GM21515 (cell line): ENCODE measurements at regions not wholly inside any gene's neighbourhood (a gene's known extent, or its start where the extent isn't known, plus 50 kb on each side); places are given as distances from the start of the nearest gene placed in this dataset.
"Not testable (repeated sequence)": the region's sequence is repeated elsewhere in the genome, so short reads cannot be mapped to it uniquely, and the experiment has no call there.

Experiments
- ATAC-seq: cut with Tn5 transposase; IDR thresholded peaks from one replicate; pipeline ENCODE4 v1.9.1; 2021; ENCODE audit not compliant: unreplicated experiment

GRCh38 chr14:82872494-82872893, 1338.8 kb upstream of the SEL1L start:
- ATAC-seq, result no peak

DNA sequence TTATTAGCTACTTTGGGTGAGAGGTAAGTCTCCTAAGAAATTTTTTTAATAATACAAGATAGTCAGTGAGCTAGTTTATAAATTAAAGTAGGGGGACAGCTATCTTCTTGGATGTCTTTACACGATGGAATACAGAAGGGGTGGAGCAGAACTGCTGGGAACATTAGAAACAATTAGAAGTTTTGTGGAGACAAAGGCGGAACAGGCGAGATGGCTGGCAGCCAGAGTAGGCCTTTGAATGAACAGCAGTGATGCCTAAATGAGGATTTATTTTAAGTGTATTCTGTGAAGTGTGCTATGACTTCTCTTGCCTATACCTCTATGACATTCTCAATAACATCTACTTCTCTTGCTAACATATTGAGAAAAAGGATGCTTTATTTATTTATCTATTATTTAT, 1345.3 kb upstream of the SEL1L start:
- ATAC-seq, result no peak

DNA sequence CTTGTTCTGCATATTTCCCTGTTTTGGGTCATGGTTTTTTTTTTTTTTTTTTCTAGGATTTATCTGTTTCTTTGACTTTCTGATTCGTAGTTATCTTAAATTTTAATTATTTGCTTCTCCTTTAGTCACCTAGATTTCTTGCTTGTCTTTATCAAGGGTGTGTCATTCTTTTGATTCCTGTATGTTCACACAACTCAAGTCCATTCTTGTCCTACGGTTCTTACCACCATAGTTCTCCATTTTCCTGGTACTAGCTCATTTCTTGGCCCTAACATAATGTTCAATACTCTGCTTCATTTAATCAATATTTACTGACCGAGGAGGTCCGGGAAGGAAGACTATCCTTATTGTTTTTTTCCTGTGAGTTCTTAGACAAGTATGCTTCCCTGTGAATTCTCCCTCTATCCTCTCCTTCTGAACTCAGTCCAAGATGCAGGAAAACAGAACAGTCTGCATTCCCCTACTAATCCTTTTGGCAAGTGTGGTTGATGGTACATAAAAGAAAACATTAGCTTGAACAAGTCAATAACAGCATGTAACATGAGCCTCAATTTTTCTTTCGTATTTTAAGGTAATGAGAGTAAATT, 1346.4 kb upstream of the SEL1L start:
- ATAC-seq, result no peak

GRCh38 chr14:82886670-82887069, 1353.0 kb upstream of the SEL1L start:
- no peak for ATAC-seq

DNA sequence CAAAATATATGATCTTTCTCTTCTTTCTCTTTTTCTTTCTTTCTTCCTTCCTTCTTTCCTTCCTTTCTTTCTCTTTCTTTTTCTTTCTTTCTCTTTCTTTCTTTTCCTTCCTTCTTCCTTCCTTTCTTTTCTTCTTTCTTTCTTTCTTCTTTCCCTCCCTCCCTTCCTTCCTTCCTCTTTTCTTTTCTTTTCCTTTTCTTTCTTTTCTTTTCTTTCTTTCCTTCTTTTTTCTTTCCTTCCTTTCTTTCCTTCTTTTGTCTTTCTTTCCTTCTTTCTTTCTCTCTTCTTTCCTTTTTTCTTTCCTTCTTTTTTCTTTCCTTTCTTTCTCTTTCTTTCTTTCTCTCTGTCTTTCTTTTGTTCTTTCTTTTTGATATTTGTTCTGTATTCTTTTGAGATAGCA, 1356.0 kb upstream of the SEL1L start:
- no peak for ATAC-seq

- no peak for ATAC-seq
Observed at GRCh38 chr14:82896476-82896875, 1362.8 kb upstream of the SEL1L start.

DNA sequence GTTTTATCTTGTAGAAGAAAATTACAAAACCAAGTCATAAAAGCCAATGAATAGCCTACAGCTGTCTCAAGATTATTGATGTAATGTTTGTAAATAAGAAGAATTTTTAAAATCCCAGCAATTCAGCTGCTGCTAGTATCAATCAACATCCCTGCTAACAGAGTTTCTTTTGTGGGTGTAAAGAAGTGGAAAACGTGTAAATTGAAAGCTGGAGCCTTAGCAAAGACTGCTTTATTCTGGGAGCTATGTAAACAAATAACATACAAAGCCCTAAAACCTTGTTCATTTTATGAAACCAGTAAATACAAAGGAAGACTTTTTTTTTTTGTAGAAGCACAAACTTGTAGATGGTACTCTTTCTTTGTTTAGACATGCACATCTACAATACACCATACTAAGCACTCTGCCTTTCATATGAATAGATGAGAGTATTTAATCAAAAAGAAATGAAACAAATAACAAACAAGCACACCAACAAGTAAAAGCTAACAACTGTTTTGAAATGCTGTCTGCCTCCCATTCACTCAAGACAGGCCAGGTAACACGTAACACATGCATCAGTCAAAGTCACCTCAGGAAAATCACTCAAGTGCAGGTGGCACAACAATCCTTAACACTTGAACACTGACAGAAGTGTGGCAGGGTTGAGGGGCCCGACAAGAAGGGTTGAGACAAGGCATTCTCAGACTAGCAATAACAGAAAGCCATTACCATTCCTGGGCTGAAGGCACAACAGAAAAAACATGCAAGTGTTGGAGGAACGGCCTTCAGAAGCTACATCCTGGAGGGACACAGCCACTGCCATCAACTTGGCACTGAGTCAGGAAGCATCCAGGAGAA, 1364.0 kb upstream of the SEL1L start:
- ATAC-seq, result no peak

GRCh38 chr14:82905762-82906161, 1372.1 kb upstream of the SEL1L start:
- no peak for ATAC-seq

DNA sequence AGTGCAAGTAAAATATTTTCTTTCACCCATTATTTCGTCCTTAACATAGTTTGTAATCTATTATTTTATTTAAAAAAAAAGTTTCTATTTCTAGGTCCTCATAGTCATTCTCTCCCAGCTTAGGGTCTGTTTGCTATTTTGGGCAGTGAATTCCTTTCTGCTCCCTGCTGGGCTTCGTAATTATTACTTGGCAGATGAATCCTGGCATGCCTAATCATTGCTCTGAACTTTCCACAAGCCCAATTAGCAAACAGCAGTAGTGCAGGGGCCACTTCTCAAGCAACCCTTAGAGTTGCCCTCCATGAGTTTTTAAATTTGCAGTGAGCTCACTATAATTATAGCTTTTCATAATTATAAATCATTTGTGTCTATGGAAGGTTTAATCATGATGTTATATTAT, 1378.3 kb upstream of the SEL1L start:
- no peak for ATAC-seq

DNA sequence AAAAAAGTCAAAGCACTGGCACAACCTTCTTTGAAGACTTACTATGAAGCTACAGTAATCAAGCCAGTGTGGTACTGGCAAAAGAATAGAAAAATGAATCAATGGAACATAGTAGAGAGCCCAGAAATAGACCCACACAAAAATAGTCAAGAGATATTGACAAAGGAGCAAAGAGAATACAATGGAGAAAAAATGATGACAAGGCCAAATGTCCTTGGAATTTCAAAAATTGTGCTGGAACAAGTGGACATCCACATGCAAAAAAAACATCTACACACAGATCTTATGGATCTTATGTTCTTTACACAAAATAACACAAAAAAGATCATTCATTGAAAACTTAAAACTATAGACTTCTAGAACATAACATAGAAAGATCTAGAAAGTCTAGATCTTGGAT, 1379.7 kb upstream of the SEL1L start:
- no peak for ATAC-seq

GRCh38 chr14:82915381-82915780, 1381.7 kb upstream of the SEL1L start:
- no peak for ATAC-seq

GRCh38 chr14:82935691-82936090, 1402.0 kb upstream of the SEL1L start:
- no peak for ATAC-seq

DNA sequence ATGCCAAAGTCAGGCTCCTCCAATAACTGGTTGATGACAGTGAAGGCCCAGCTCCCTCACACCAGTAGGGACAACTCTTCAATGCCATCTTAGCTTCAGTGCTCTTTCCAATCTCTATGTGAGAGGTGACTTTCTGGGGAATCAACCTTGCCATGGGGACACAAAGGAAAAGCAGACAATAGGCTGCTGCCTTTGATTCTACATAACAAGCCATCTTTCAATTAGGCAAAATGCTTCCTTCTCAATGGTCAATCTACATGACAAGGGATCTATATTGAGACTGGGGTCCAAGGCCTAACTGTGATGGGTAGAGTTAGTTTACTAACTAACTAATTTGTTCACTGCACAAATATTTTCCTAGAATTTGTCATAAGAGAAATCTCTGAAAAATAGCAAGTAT, 1417.5 kb upstream of the SEL1L start:
- ATAC-seq, result no peak

GRCh38 chr14:82963756-82964155, 1430.1 kb upstream of the SEL1L start:
- ATAC-seq, result no peak

GRCh38 chr14:82987502-82988124, 1454.0 kb upstream of the SEL1L start:
- no peak for ATAC-seq

DNA sequence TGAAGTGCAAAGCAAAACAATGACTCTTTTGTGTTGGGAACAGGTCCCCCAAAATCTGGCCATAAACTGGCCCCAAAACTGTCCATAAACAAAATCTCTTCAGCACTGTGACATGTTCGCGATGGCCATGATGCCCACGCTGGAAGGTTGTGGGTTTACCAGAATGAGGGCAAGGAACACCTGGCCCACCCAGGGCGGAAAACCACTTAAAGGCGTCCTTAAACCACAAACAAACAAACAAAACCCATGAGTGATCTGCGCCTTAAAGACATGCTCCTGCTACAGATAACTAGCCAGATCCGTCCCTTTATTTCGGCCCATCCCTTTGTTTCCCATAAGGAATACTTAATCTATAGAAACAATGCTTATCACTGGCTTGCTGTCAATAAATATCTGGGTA, 1460.9 kb upstream of the SEL1L start:
- ATAC-seq, result not testable (repeated sequence)

GRCh38 chr14:82999802-83000201, 1466.1 kb upstream of the SEL1L start:
- no peak for ATAC-seq

DNA sequence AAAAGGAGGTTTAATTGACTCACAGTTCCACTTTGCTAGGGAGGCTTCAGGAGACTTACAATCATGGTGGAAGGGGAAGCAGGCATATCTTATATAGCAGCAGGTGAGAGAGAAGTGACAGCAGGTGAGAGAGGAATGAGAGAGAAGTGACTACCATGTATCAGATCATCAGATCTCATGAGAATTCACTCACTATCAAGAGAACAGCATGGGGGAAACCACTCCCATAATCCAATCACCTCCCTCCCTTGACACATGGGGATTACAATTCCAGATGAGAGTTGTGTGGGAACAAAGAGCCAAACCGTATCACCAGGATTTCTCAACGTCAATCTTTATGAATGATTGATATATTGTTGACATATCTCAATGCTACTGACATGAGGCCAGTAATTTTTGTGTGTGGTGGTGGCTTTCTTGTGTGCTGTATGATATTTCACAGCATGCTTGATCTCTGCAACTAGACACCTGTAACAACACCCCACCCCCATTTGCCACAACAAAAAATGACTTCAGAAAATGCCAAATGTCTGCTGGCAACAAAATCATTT, 1470.9 kb upstream of the SEL1L start:
- no peak for ATAC-seq

DNA sequence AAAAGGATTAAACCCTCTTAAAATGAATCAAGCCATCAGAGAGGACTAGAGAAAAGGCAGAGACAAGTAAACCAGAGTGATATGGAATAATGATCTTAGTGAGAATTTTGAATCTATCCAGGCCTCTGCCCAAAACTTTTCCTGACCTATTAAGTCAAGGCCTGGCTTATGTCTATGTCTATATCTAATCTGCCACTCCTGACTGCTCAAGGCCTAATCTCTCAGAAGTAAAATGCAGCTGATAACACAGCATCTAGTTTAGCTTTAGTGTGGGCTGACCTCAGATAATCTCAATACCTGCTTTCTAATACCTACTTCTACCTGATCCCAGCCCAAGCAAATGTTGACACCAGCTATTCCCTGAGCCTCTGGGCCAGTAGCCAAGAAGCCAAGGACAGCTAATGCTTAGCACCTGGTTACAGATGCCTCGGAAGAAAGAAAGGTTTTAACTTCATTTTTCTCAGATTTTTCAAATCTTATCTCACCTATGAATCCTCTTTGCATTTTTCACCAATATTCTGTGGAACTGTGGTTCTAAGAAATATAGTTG, 1472.5 kb upstream of the SEL1L start:
- ATAC-seq, result no peak

GRCh38 chr14:83007052-83007451, 1473.4 kb upstream of the SEL1L start:
- ATAC-seq, result not testable (repeated sequence)

DNA sequence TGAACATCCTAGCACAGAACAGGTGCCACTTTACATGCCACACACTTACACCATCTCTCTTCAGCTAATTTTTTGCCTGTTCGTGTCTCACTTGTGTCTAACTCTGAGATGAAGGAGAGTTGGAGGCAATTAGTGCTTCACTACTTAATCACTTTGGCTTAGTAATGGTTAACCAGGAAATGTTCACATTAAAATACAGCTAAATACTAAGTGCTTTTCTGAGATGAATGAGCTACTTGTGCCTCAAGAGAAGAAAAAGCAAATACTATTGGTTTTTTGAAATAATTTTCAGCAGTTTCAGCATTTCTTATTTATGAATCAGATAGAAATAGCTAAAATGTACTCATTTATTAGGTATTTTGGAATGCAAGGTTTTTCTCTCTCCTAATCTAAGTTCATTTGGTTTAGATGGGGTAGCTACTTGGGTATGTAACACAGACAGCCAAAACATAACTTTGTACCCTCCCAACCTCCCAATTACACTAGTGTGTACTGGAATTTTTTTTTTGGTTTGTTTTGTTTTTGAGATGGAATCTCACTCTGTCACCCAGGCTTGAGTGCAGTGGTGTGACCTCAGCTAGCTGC, 1474.1 kb upstream of the SEL1L start:
- ATAC-seq, result no peak
